Upper lobe of left lung (tissue), 6 donors: ENCODE measurements at regions not wholly inside any gene's neighbourhood (a gene's known extent, or its start where the extent isn't known, plus 50 kb on each side); places are given as distances from the start of the nearest gene placed in this dataset.

Experiments used
- ATAC-seq, 2 donors: fragments of 200-7000 bp; cut with Tn5 transposase; one replicate each; pipeline ENCODE4 v1.9.1; 2022; ENCODE audit warnings: mild to moderate bottlenecking in 2 of 2, moderate library complexity in 2 of 2; ENCODE audit not compliant: low FRiP score in 2 of 2
- DNase-seq, 2 donors: peaks; one replicate each; pipeline ENCODE4 v3.0.0-alpha.2; 2019 to 2020
- H3K27ac ChIP-seq, 4 donors: fragments of 200-600 bp; sonication (generic); one replicate each; pipeline ENCODE4 v1.5.1; 2016 to 2019
- H3K27me3 ChIP-seq, 4 donors: fragments of 200-600 bp; sonication (generic); one replicate each; pipeline ENCODE4 v1.5.1; 2017 to 2019
- H3K36me3 ChIP-seq, 4 donors: fragments of 200-600 bp; sonication (generic); one replicate each; pipeline ENCODE4 v1.5.1; 2016 to 2019
- H3K4me1 ChIP-seq, 4 donors: fragments of 200-600 bp; sonication (generic); one replicate each; pipeline ENCODE4 v1.5.1; 2018 to 2019
- H3K4me3 ChIP-seq, 4 donors: fragments of 200-600 bp; sonication (generic); one replicate each; pipeline ENCODE4 v1.5.1; 2017 to 2019; ENCODE audit warnings: mild to moderate bottlenecking in 2 of 4, moderate library complexity in 1 of 4
- H3K9me3 ChIP-seq, 4 donors: fragments of 200-600 bp; sonication (generic); one replicate each; pipeline ENCODE4 v1.5.1; 2018 to 2019
- CTCF ChIP-seq, 6 experiments: fragments of 450-650 bp in 4 of 6; fragments of 200-600 bp in 2 of 6; sonication (generic) in 2 of 6; IDR thresholded peaks; one replicate each; pipeline ENCODE4 v1.5.1; 2016 to 2019; ENCODE audit warnings: antibody characterized with exemption in 6 of 6
- EP300 ChIP-seq, 4 donors: sonication (generic); formaldehyde crosslinking; IDR thresholded peaks; one replicate each; pipeline ENCODE4 v1.5.1; 2017; ENCODE audit warnings: antibody characterized with exemption in 4 of 4, control low read depth in 2 of 4
- POLR2A ChIP-seq, 4 donors: fragments of 450-650 bp; IDR thresholded peaks; one replicate each; pipeline ENCODE4 v1.5.1; 2016 to 2017; ENCODE audit warnings: antibody characterized with exemption in 4 of 4, mild to moderate bottlenecking in 2 of 4
- POLR2AphosphoS5 ChIP-seq, 2 donors: sonication (generic); formaldehyde crosslinking; IDR thresholded peaks; one replicate each; pipeline ENCODE4 v1.5.1; 2017; ENCODE audit warnings: antibody characterized with exemption in 2 of 2
- WGBS, 2 donors: methylation state at CpG; one replicate each; pipeline ENCODE4 v1.1.5; 2017 to 2018; 5-methylcytosine and 5-hydroxymethylcytosine counted together
- donor health status: DM: no; HTN: no; CAD: no; lungs with moderate emphysema.
- donor health status: DM: no; HTN: yes; CAD: no; lungs with severe emphysema.

DNA sequence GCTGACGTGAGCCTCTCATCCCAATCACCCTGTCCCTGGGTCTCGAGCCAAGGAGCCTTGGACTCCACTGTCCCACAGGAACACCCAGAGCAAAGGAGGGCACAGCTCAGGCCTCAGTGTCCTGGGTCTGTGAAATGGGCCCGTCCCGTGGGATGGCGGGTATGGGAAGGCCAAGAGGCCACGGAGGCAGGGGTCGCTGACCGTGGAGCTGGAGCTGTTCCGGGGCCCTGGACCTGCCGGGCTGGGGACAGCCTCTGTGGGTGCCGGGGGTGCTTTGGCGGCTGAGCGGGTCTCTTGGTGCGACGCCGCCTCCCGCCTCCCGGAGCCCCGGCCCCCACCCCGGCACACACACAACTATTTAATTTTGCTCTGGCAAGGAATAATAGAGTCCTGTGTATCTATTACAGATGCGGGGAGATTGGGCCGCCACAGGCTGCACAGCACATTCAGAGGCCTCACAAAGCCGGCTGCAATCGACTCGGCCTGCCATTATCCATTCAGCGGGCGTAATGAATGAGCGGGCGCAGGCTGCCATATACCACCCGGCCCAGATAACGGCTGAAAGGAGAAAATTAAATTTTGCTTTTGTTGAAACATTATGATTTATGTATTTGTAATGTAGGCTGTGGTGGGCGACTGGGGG is 83.9 kb upstream of the NKX1-1 start:
- H3K36me3 ChIP-seq, result no peaks in the 10 kb centered on the region
- WGBS, 2 donors, result 89% methylated on average over 16 to 30 of the region's 32 CpGs
- no peaks in the 10 kb centered on the region for H3K4me1 ChIP-seq
- peaks cover 10 to 14% (median 11%) of the 10 kb centered on the region in 4 donors for H3K9me3 ChIP-seq
- no peak overlapping the region for H3K4me3 ChIP-seq
- peak in 1 of 2 donors; percentile 70 for DNase-seq
- no peak overlapping the region for H3K27ac ChIP-seq
- TF ChIP-seq POLR2AphosphoS5 (IDR thresholded peaks at IDR 0.05), result no peak
- no peak for TF ChIP-seq POLR2A (IDR thresholded peaks at IDR 0.05)
- TF ChIP-seq CTCF (IDR thresholded peaks at IDR 0.05), result no peak
- TF ChIP-seq EP300 (IDR thresholded peaks at IDR 0.05), result no peak
- H3K27me3 ChIP-seq, result peaks cover 0 to 5% (median 0%) of the 10 kb centered on the region in 4 donors
- ATAC-seq, result no peak

- H3K27me3 ChIP-seq, result peaks cover 0 to 5% (median 0%) of the 10 kb centered on the region in 4 donors
- H3K4me3 ChIP-seq, result no peak overlapping the region
- peaks cover 12 to 17% (median 16%) of the 10 kb centered on the region in 4 donors for H3K9me3 ChIP-seq
- peak in 1 of 2 donors; percentile 33 for DNase-seq
- whole genome bisulfite sequencing, 2 donors, result 71% methylated on average over 8 of the region's 9 CpGs; no CpG with 5 or more reads in 1 of the 2 donors
- H3K4me1 ChIP-seq, result no peaks in the 10 kb centered on the region
- TF ChIP-seq CTCF (IDR thresholded peaks at IDR 0.05) (no peak), EP300 (IDR thresholded peaks at IDR 0.05) (no peak), POLR2AphosphoS5 (IDR thresholded peaks at IDR 0.05) (no peak), POLR2A (IDR thresholded peaks at IDR 0.05) (no peak)
- no peak overlapping the region for H3K27ac ChIP-seq
- no peak for ATAC-seq
- no peaks in the 10 kb centered on the region for H3K36me3 ChIP-seq
These were observed 83.4 kb upstream of the NKX1-1 start for GRCh38 chr4:1489639-1489995.

GRCh38 chr4:1488831-1489638 is 82.8 kb upstream of the NKX1-1 start:
- H3K27ac ChIP-seq, result no peak overlapping the region
- H3K27me3 ChIP-seq, result peaks cover 0 to 5% (median 0%) of the 10 kb centered on the region in 4 donors
- peaks cover 12 to 18% (median 16%) of the 10 kb centered on the region in 4 donors for H3K9me3 ChIP-seq
- 59 to 81% methylated on average over 4 to 28 of the region's 28 CpGs for WGBS, 2 donors
- H3K4me3 ChIP-seq, result no peak overlapping the region
- no peak for ATAC-seq
- TF ChIP-seq POLR2A (IDR thresholded peaks at IDR 0.05), result no peak
- peak in 1 of 2 donors; percentile 60 for DNase-seq
- H3K36me3 ChIP-seq, result no peaks in the 10 kb centered on the region
- no peaks in the 10 kb centered on the region for H3K4me1 ChIP-seq

GRCh38 chr4:1488357-1488756 is 82.1 kb upstream of the NKX1-1 start:
- WGBS, 2 donors, result 81 to 87% methylated on average over 7 of the region's 7 CpGs
- no peaks in the 10 kb centered on the region for H3K36me3 ChIP-seq
- ATAC-seq (no peak), DNase-seq (peak in 1 of 2 donors; percentile 32)
- H3K9me3 ChIP-seq, result peaks cover 12 to 18% (median 16%) of the 10 kb centered on the region in 4 donors
- no peak for TF ChIP-seq POLR2A (IDR thresholded peaks at IDR 0.05)
- H3K4me3 ChIP-seq, result no peak overlapping the region
- no peaks in the 10 kb centered on the region for H3K4me1 ChIP-seq
- H3K27ac ChIP-seq, result no peak overlapping the region
- peaks cover 0 to 5% (median 0%) of the 10 kb centered on the region in 4 donors for H3K27me3 ChIP-seq

DNA sequence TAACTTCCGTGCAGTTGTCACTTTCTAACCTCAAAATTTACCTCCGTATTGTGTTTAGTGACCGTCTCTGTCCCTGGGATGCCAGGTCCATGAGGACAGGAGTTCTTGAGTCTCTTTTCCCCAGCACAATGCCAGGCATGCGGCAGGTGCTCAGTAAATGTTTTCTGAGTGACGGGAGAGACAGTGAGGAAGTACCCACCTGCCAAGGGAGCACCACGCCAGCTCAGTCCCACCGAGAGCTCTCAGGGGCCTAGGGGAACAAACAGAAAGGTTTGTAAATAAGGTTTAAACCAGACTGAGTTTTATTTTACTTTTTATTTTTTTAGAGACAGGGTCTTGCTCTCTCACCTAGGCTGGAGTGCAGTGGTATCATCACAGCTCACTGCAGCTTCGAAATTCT is 81.5 kb upstream of the NKX1-1 start:
- DNase-seq (no peak), ATAC-seq (no peak)
- Histone ChIP-seq H3K27me3 (peaks cover 0 to 5% (median 0%) of the 10 kb centered on the region in 4 donors), H3K27ac (no peak overlapping the region), H3K4me1 (no peaks in the 10 kb centered on the region), H3K9me3 (peaks cover 12 to 18% (median 16%) of the 10 kb centered on the region in 4 donors), H3K36me3 (no peaks in the 10 kb centered on the region), H3K4me3 (no peak overlapping the region)
- TF ChIP-seq CTCF (IDR thresholded peaks at IDR 0.05), result no peak
- no peak for TF ChIP-seq POLR2A (IDR thresholded peaks at IDR 0.05)
- no peak for TF ChIP-seq EP300 (IDR thresholded peaks at IDR 0.05)
- TF ChIP-seq POLR2AphosphoS5 (IDR thresholded peaks at IDR 0.05), result no peak
- WGBS, 2 donors, result 79 to 86% methylated on average over 8 of the region's 8 CpGs
